C4-2B (cell line): ENCODE measurements at regions not wholly inside any gene's neighbourhood (a gene's known extent, or its start where the extent isn't known, plus 50 kb on each side); places are given as distances from the start of the nearest gene placed in this dataset.

Experiments
- H3K27ac ChIP-seq: fragments of 450-650 bp; 2 replicates; pipeline ENCODE4 v1.5.1; 2017
- CTCF ChIP-seq: fragments of 450-650 bp; conservative IDR thresholded peaks from 2 replicates; pipeline ENCODE4 v1.5.1; 2017; ENCODE audit warnings: mild to moderate bottlenecking
- ZFX ChIP-seq: fragments of 450-650 bp; IDR thresholded peaks from 2 replicates; pipeline ENCODE4 v1.6.1; 2017

GRCh38 chr2:45236268-45236667, 227.0 kb upstream of the SIX2 start:
- TF ChIP-seq ZFX (no peak), CTCF (no peak)
- no peak overlapping the region for H3K27ac ChIP-seq

- no peak for TF ChIP-seq CTCF
- TF ChIP-seq ZFX: no peak
- no peak overlapping the region for H3K27ac ChIP-seq
Measured at GRCh38 chr2:45233301-45233700, 224.0 kb upstream of the SIX2 start.

- no peak overlapping the region for H3K27ac ChIP-seq
- TF ChIP-seq CTCF (no peak), ZFX (no peak)
Measured at GRCh38 chr2:45232818-45233217, 223.6 kb upstream of the SIX2 start.

GRCh38 chr2:45229411-45229810, 220.2 kb upstream of the SIX2 start:
- no peak overlapping the region for H3K27ac ChIP-seq
- TF ChIP-seq CTCF (no peak), ZFX (no peak)

GRCh38 chr2:45227347-45227746, 218.1 kb upstream of the SIX2 start:
- H3K27ac ChIP-seq: no peak overlapping the region
- TF ChIP-seq CTCF (no peak), ZFX (no peak)

- no peak for TF ChIP-seq CTCF
- H3K27ac ChIP-seq: no peak overlapping the region
Measured at GRCh38 chr2:45224993-45225380, 215.7 kb upstream of the SIX2 start.

GRCh38 chr2:45224321-45224992, 215.2 kb upstream of the SIX2 start:
- no peak overlapping the region for H3K27ac ChIP-seq
- TF ChIP-seq CTCF: no peak
- TF ChIP-seq ZFX: no peak
